ENCODE measurements at regions not wholly inside any gene's neighbourhood (a gene's known extent, or its start where the extent isn't known, plus 50 kb on each side); places are given as distances from the start of the nearest gene placed in this dataset.

DNA sequence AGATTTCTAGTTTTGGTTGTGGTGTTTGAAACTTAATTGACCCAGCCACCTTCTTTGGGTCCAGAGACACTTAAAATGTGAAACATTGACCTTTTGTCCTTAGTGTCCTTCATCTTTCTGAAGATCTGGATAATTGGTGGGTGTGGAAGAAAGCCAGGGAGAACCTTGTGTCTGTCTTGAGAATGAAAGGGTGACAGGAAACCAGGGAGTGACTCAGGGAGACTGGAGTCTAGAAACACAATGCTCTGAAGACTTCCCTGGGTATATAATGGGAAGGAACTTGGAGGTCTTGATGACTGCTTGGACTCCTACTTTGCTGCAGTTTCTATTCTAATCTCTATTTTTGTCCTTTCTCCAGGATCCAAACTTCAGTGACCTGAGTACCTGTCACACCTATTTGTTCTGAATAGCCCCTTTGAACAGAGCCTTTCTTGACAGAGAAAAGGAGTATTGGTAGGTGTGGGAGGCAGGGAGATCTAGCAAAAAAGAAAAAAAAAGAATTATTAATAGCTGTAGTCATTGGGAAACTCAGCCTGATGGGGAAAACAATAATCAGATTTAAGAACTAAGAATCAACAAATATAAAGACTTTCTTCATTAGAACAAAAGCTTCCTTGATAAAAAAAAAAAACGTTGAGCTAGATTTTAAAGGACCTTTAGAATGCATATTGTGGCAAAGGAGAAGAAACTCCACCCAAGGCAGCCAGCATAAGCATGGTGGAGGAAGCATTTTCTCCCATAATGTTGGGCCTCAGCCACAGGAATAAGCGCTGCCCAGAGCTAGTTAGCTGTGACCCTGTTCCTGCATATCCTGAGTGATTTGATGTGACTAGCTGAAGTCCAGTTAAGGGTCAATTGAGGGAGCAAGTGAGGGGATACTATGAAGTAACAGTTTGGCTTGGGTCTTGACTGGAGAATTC lies 77.9 kb upstream of the HOXC13 start:
- Histone ChIP-seq H2AFZ (ENCODE audit: low read length) (no peak overlapping the region), H3K27me3 (replicated peaks in 1 of 4; ENCODE audit: control insufficient read depth in 3 of 4, extremely low read depth in 1 of 4, insufficient read depth in 3 of 4, low read length in 3 of 4) (no peaks in the 10 kb centered on the region; a peak in 1 of 7 replicates), H2BK12ac (ENCODE audit: low read depth, low read length) (no peak overlapping the region), H3K79me2 (ENCODE audit: control insufficient read depth in 1 of 2, insufficient read depth in 2 of 2, low read length in 2 of 2) (no peaks in the 10 kb centered on the region), H3K36me3 (ENCODE audit: control insufficient read depth in 2 of 4, insufficient read depth in 4 of 4, low read length in 3 of 4) (no peaks in the 10 kb centered on the region), H3K4me2 (ENCODE audit: insufficient read depth in 1 of 2, low read depth in 2 of 2, low read length in 2 of 2) (no peak overlapping the region), H3K18ac (ENCODE audit: extremely low read depth, low read length) (no peak overlapping the region), H3K23me2 (ENCODE audit: low read depth, low read length) (no peaks in the 10 kb centered on the region), H2BK15ac (ENCODE audit: low read length) (no peak overlapping the region), H4K20me1 (replicated peaks in 1 of 2; ENCODE audit: control insufficient read depth in 1 of 2, insufficient read depth in 2 of 2, low read length in 2 of 2) (no peaks in the 10 kb centered on the region), H3K23ac (ENCODE audit: insufficient read length) (no peak overlapping the region), H2BK120ac (replicated peaks; ENCODE audit: low read depth, low read length) (no peak overlapping the region), H3K79me1 (ENCODE audit: low read depth, low read length) (no peaks in the 10 kb centered on the region), H3K14ac (ENCODE audit: insufficient read length) (no peak overlapping the region), H3K27ac (ENCODE audit: low read depth, low read length) (no peak overlapping the region), H3K4me1 (replicated peaks in 1 of 4; ENCODE audit: control insufficient read depth in 3 of 4, insufficient read depth in 4 of 4, low read length in 3 of 4) (no peaks in the 10 kb centered on the region), H4K5ac (ENCODE audit: insufficient read length, low read depth, low read length) (no peak overlapping the region), H2BK5ac (ENCODE audit: low read depth, low read length) (no peak overlapping the region), H2AK5ac (ENCODE audit: low read depth, low read length) (no peak overlapping the region), H3K4ac (replicated peaks; ENCODE audit: insufficient read length, low read depth, low read length) (no peak overlapping the region), H3K56ac (replicated peaks; ENCODE audit: insufficient read length, low read depth, low read length) (no peak overlapping the region), H3K4me3 (ENCODE audit: extremely low read depth in 1 of 4, insufficient read depth in 2 of 4, low read depth in 3 of 4, low read length in 4 of 4) (no peak overlapping the region), H4K8ac (ENCODE audit: extremely low read depth, insufficient read depth, low read length) (no peak overlapping the region), H3K9ac (replicated peaks in 1 of 4; ENCODE audit: extremely low read depth in 1 of 4, low read depth in 3 of 4, low read length in 3 of 4) (no peak overlapping the region), H3K9me3 (ENCODE audit: insufficient read depth in 2 of 2, low read depth in 1 of 2, low read length in 1 of 2) (no peaks in the 10 kb centered on the region), H2BK20ac (ENCODE audit: low read length) (no peak overlapping the region), H4K91ac (replicated peaks; ENCODE audit: insufficient read length, low read length) (no peak overlapping the region)
- ChIA-PET CTCF (ENCODE audit: partially characterized antibody) (interaction anchor here (1.2 to 1.4 kb wide), 2 partner anchors 69 to 104 kb away, joined by 3 read pairs; no protein-coding TSS in a partner anchor), POLR2A (ENCODE audit: partially characterized antibody) (no interaction called here)
- FAIRE-seq = no peak
- TF ChIP-seq SP4 (IDR thresholded peaks at IDR 0.05; ENCODE audit: low read length) (no peak), BACH1 (IDR thresholded peaks at IDR 0.05; ENCODE audit: low read length) (no peak), BRCA1 (IDR thresholded peaks at IDR 0.05; ENCODE audit: low read depth, low read length) (no peak), TBP (IDR thresholded peaks at IDR 0.05; ENCODE audit: low read depth, low read length) (no peak), MAFK (IDR thresholded peaks at IDR 0.05; ENCODE audit: low read depth, low read length) (no peak), EP300 (IDR thresholded peaks at IDR 0.05; ENCODE audit: borderline replicate concordance in 1 of 2, low read depth in 2 of 2, low read length in 2 of 2) (no peak), RBBP5 (IDR thresholded peaks at IDR 0.05; ENCODE audit: borderline replicate concordance, low read depth, low read length) (no peak), CHD2 (IDR thresholded peaks at IDR 0.05; ENCODE audit: low read length) (no peak), CREB1 (IDR thresholded peaks at IDR 0.05) (no peak)
- TF ChIP-seq, protein P1, sequence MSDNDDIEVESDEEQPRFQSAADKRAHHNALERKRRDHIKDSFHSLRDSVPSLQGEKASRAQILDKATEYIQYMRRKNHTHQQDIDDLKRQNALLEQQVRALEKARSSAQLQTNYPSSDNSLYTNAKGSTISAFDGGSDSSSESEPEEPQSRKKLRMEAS (IDR thresholded peaks at IDR 0.05) = no peak
- WGBS, 2 experiments (ENCODE audit: extremely low coverage in 1 of 2, insufficient coverage in 1 of 2, insufficient read length in 1 of 2, insufficient replicate concordance in 2 of 2, low coverage in 1 of 2, low lambda C conversion rate in 2 of 2, missing lambda C conversion rate in 1 of 2) = 88% methylated on average over 2 of the region's 2 CpGs; no CpG with 5 or more reads in 1 of the 2 experiments
- DNase-seq (ENCODE audit: low read depth in 1 of 2, low spot score in 2 of 2) = no peak

Data from H1 (cell line).